HCT116 (cell line): ENCODE measurements at regions not wholly inside any gene's neighbourhood (a gene's known extent, or its start where the extent isn't known, plus 50 kb on each side); places are given as distances from the start of the nearest gene placed in this dataset.

ENCODE experiments used
- ATAC-seq: fragments of 200-7000 bp; cut with Tn5 transposase; 2 replicates; pipeline ENCODE4 v1.9.1; 2020; ENCODE audit warnings: mild to moderate bottlenecking, moderate library complexity
- BruUV-seq: library from RNA; stranded (reverse); fragments of 400-500 nt; replicated peaks from 2 replicates; lab custom pipeline; 2021; lab: Mats Ljungman, UMichigan
- CTCF ChIA-PET: fragments of 300-600 bp; sonication (Branson Sonifier 250); formaldehyde crosslinking; loops from one replicate; lab custom pipeline; 2021; ENCODE audit warnings: antibody characterized with exemption; lab: Charles Lee
- POLR2A ChIA-PET: fragments of 300-600, 350-600 bp; sonication (Branson Sonifier 250); formaldehyde crosslinking; loops from one replicate; lab custom pipeline; 2021; ENCODE audit warnings: antibody characterized with exemption; lab: Charles Lee
- RAD21 ChIA-PET, 2 experiments: fragments of 300-600 bp; sonication (Branson Sonifier 250); formaldehyde crosslinking; loops; one replicate each; lab custom pipeline; 2023; ENCODE audit warnings: low total read pairs in 2 of 2; ENCODE audit not compliant: uncharacterized antibody in 2 of 2, unreplicated experiment in 2 of 2, low non-redundant PET in 1 of 2; lab: Charles Lee
- DNase-seq: peaks from one replicate; pipeline ENCODE4 v3.0.0-alpha.2; 2010; ENCODE audit warnings: low read depth, low spot score
- H2AFZ ChIP-seq: fragments of 200-600 bp; shearing (Covaris generic), sonication (generic); 2 replicates; pipeline ENCODE4 v1.6.1; 2017; ENCODE audit warnings: low read depth, mixed run types, mixed read lengths, antibody characterized with exemption, low read length; ENCODE audit not compliant: poor library complexity, severe bottlenecking
- H3K27ac ChIP-seq: 2 replicates; pipeline ENCODE4 v1.5.1; 2012; ENCODE audit warnings: low read depth, low read length
- H3K27me3 ChIP-seq: fragments of 200-600 bp; sonication (generic); 2 replicates; pipeline ENCODE4 v1.6.1; 2016; ENCODE audit warnings: mixed run types, low read length, mixed read lengths; ENCODE audit not compliant: insufficient read depth
- H3K36me3 ChIP-seq, 2 experiments: fragments of 200-500 bp in 1 of 2; fragments of 200-600 bp in 1 of 2; sonication (Bioruptor generic) in 1 of 2; sonication (generic) in 1 of 2; 2 replicates each; pipeline versions ENCODE4 v1.5.1 to v1.6.1; 2014 to 2016; ENCODE audit warnings: low read length in 2 of 2, inconsistent platforms in 1 of 2, mixed read lengths in 1 of 2, mixed run types in 1 of 2; ENCODE audit not compliant: insufficient read depth in 2 of 2, control insufficient read depth in 1 of 2
- H3K4me1 ChIP-seq, 2 experiments: fragments of 200-600 bp in 1 of 2; sonication (generic) in 1 of 2; 2 replicates each; pipeline versions ENCODE4 v1.5.1 to v1.6.1; 2012 to 2017; ENCODE audit warnings: low read length in 2 of 2, inconsistent platforms in 1 of 2, mild to moderate bottlenecking in 1 of 2, mixed read lengths in 1 of 2, mixed run types in 1 of 2, moderate library complexity in 1 of 2; ENCODE audit not compliant: insufficient read depth in 2 of 2, control insufficient read depth in 1 of 2
- H3K4me2 ChIP-seq: fragments of 200-600 bp; sonication (generic); 2 replicates; pipeline ENCODE4 v1.6.1; 2017; ENCODE audit warnings: mixed run types, low read length, mixed read lengths
- H3K4me3 ChIP-seq, 2 experiments: fragments of 200-600 bp in 1 of 2; sonication (generic) in 1 of 2; replicated peaks in 1 of 2; 2 replicates each; pipeline ENCODE4 v1.5.1; 2011 to 2016; ENCODE audit warnings: low read length in 2 of 2, control low read depth in 1 of 2, low read depth in 1 of 2, mild to moderate bottlenecking in 1 of 2, mixed read lengths in 1 of 2, mixed run types in 1 of 2
- H3K79me2 ChIP-seq: fragments of 200-600 bp; sonication (generic); 2 replicates; pipeline ENCODE4 v1.6.1; 2017; ENCODE audit warnings: mild to moderate bottlenecking, mixed run types, low read length, moderate library complexity, mixed read lengths; ENCODE audit not compliant: insufficient read depth
- H3K9ac ChIP-seq: fragments of 200-600 bp; sonication (generic); 2 replicates; pipeline ENCODE4 v1.6.1; 2016; ENCODE audit warnings: low read length, mixed read lengths
- H3K9me2 ChIP-seq: fragments of 200-600 bp; sonication (generic), shearing (Covaris generic); 2 replicates; pipeline ENCODE4 v1.6.1; 2017; ENCODE audit warnings: mixed run types, mild to moderate bottlenecking, moderate library complexity; ENCODE audit not compliant: insufficient read depth
- H3K9me3 ChIP-seq, 2 experiments: fragments of 200-500 bp in 1 of 2; fragments of 200-600 bp in 1 of 2; sonication (Bioruptor generic) in 1 of 2; sonication (generic) in 1 of 2; 2 replicates each; pipeline ENCODE4 v1.6.1; 2014 to 2017; ENCODE audit warnings: low read length in 2 of 2, mixed read lengths in 2 of 2, inconsistent platforms in 1 of 2, low read depth in 1 of 2, mild to moderate bottlenecking in 1 of 2, mixed run types in 1 of 2, moderate library complexity in 1 of 2; ENCODE audit not compliant: control insufficient read depth in 1 of 2, insufficient read depth in 1 of 2
- H4K20me1 ChIP-seq: fragments of 200-600 bp; sonication (generic), shearing (Covaris generic); 2 replicates; pipeline ENCODE4 v1.6.1; 2017; ENCODE audit warnings: mixed run types, mild to moderate bottlenecking, moderate library complexity; ENCODE audit not compliant: insufficient read depth
- EGR1 ChIP-seq: IDR thresholded peaks from 2 replicates; pipeline ENCODE4 v1.6.1; 2012; ENCODE audit warnings: low read depth
- ELF1 ChIP-seq: IDR thresholded peaks from 2 replicates; pipeline ENCODE4 v1.6.1; 2012; ENCODE audit warnings: low read depth, borderline replicate concordance
- FOSL1 ChIP-seq: IDR thresholded peaks from 2 replicates; pipeline ENCODE4 v1.6.1; 2012; ENCODE audit warnings: low read depth
- JUND ChIP-seq: IDR thresholded peaks from 2 replicates; pipeline ENCODE4 v1.6.1; 2012
- POLR2A ChIP-seq: IDR thresholded peaks from 2 replicates; pipeline ENCODE4 v1.7.0; 2011; ENCODE audit warnings: borderline replicate concordance; ENCODE audit not compliant: insufficient read depth, insufficient read length; ENCODE audit errors: extremely low read depth
- RAD21 ChIP-seq: IDR thresholded peaks from 2 replicates; pipeline ENCODE4 v1.6.1; 2012; ENCODE audit warnings: low read depth, mild to moderate bottlenecking
- SP1 ChIP-seq: IDR thresholded peaks from 2 replicates; pipeline ENCODE4 v1.6.1; 2012; ENCODE audit warnings: low read depth
- SRF ChIP-seq: IDR thresholded peaks from 2 replicates; pipeline ENCODE4 v1.6.1; 2012; ENCODE audit warnings: low read depth
- TCF7L2 ChIP-seq: IDR thresholded peaks from 2 replicates; pipeline ENCODE4 v1.7.0; 2011; ENCODE audit warnings: borderline replicate concordance, inconsistent platforms; ENCODE audit not compliant: insufficient read depth, insufficient read length; ENCODE audit errors: extremely low read depth
- ZNF274 ChIP-seq: fragments of 200-500 bp; sonication (Bioruptor generic); IDR thresholded peaks from 2 replicates; pipeline ENCODE4 v1.6.1; 2014; ENCODE audit warnings: mild to moderate bottlenecking, low read depth, low read length, inconsistent platforms
- intact Hi-C: fragments of 100-400 bp; cut with micrococcal nuclease; formaldehyde crosslinking; loops from 2 replicates; pipeline ENCODE4 v1.10.0; 2022
- TF ChIP-seq, protein P1 (sequence below): IDR thresholded peaks from 2 replicates; pipeline ENCODE4 v1.6.1; 2011; ENCODE audit warnings: mild to moderate bottlenecking, low read length, moderate library complexity; ENCODE audit not compliant: insufficient replicate concordance; ENCODE audit errors: extremely low read depth
- TF ChIP-seq, protein P2 (sequence below): IDR thresholded peaks from 2 replicates; pipeline ENCODE4 v1.6.1; 2012

DNA sequence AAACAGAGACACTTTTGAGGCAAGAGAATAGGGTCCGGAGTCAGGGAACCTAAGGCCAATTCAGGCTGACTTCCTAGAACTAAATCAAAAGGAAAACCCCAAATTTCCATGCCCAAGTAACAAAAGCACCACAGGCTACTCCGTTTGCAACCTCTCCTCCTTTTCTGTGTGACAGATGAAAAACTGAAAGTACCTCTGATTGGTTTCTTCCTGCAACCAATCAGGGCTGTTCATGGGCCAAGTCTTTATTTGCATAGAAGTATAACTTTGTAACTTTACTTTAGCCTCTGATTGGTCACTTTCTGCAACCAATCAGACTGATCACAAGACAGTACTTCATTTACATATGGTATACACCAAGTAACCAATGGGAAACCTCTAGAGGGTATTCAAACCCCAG lies 239.9 kb upstream of the KCND2 start:
- no peaks in the 10 kb centered on the region for H3K27me3 ChIP-seq
- RAD21 ChIA-PET = no interaction called here
- TF ChIP-seq FOSL1 = no peak
- TF ChIP-seq, protein P1, sequence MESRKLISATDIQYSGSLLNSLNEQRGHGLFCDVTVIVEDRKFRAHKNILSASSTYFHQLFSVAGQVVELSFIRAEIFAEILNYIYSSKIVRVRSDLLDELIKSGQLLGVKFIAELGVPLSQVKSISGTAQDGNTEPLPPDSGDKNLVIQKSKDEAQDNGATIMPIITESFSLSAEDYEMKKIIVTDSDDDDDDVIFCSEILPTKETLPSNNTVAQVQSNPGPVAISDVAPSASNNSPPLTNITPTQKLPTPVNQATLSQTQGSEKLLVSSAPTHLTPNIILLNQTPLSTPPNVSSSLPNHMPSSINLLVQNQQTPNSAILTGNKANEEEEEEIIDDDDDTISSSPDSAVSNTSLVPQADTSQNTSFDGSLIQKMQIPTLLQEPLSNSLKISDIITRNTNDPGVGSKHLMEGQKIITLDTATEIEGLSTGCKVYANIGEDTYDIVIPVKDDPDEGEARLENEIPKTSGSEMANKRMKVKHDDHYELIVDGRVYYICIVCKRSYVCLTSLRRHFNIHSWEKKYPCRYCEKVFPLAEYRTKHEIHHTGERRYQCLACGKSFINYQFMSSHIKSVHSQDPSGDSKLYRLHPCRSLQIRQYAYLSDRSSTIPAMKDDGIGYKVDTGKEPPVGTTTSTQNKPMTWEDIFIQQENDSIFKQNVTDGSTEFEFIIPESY = no peak
- TF ChIP-seq, protein P2, sequence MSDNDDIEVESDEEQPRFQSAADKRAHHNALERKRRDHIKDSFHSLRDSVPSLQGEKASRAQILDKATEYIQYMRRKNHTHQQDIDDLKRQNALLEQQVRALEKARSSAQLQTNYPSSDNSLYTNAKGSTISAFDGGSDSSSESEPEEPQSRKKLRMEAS = no peak
- TF ChIP-seq SRF = no peak
- no peak for TF ChIP-seq JUND
- no peak for TF ChIP-seq TCF7L2
- no peak for TF ChIP-seq EGR1
- no peak for TF ChIP-seq RAD21
- TF ChIP-seq SP1 = no peak
- no peak for TF ChIP-seq ELF1
- TF ChIP-seq ZNF274 = no peak
- TF ChIP-seq POLR2A = no peak
- TF ChIP-seq, all 23 proteins: peak for 0
- CTCF ChIA-PET = no interaction called here
- no peak overlapping the region for H2AFZ ChIP-seq
- H3K27ac ChIP-seq = no peak overlapping the region
- H3K9ac ChIP-seq = no peak overlapping the region
- no peaks in the 10 kb centered on the region for H4K20me1 ChIP-seq
- no peaks in the 10 kb centered on the region for H3K9me2 ChIP-seq
- no peaks in the 10 kb centered on the region for H3K4me1 ChIP-seq
- intact Hi-C loops = no loop called here
- H3K36me3 ChIP-seq = no peaks in the 10 kb centered on the region
- H3K4me2 ChIP-seq = no peak overlapping the region
- no peak for DNase-seq
- no TSS peak for BruUV-seq
- POLR2A ChIA-PET = no interaction called here
- no peaks in the 10 kb centered on the region for H3K79me2 ChIP-seq
- no peak for ATAC-seq
- H3K9me3 ChIP-seq = no peaks in the 10 kb centered on the region
- H3K4me3 ChIP-seq = no peak overlapping the region
